Pancreas (tissue), 10 donors: ENCODE measurements at regions not wholly inside any gene's neighbourhood (a gene's known extent, or its start where the extent isn't known, plus 50 kb on each side); places are given as distances from the start of the nearest gene placed in this dataset.

Experiments
- ATAC-seq, 4 donors: fragments of 200-7000 bp; cut with Tn5 transposase; one replicate each; pipeline versions ENCODE4 v1.8.0 to v1.9.1; 2020; ENCODE audit warnings: mild to moderate bottlenecking in 4 of 4, moderate library complexity in 4 of 4
- DNase-seq, 6 donors: peaks; one replicate each; pipeline ENCODE4 v3.0.0-alpha.2; 2020
- FAIRE-seq: peaks from 2 replicates; lab custom pipeline; 2012; peaks lifted over from hg19 to GRCh38; lab: Jason Lieb, UNC
- H3K27ac ChIP-seq, 4 donors: fragments of 200-600 bp; sonication (generic); 1 replicate in 3 of 4; 2 replicates in 1 of 4; pipeline versions ENCODE4 v1.5.0 to v1.8.0; 2020
- H3K27me3 ChIP-seq, 4 donors: fragments of 200-600 bp; one replicate each; pipeline ENCODE4 v1.8.0; 2021
- H3K36me3 ChIP-seq, 3 donors: fragments of 200-600 bp; sonication (generic) in 1 of 3; one replicate each; pipeline versions ENCODE4 v1.5.0 to v1.8.0; 2020 to 2021
- H3K4me1 ChIP-seq, 3 donors: fragments of 200-600 bp; one replicate each; pipeline ENCODE4 v1.8.0; 2021
- H3K4me3 ChIP-seq, 4 donors: fragments of 200-600 bp; sonication (generic) in 2 of 4; one replicate each; pipeline versions ENCODE4 v1.5.0 to v1.8.0; 2020 to 2021
- H3K9me3 ChIP-seq, 4 donors: fragments of 200-600 bp; one replicate each; pipeline ENCODE4 v1.8.0; 2021
- CTCF ChIP-seq, 4 donors: fragments of 200-600 bp; sonication (generic) in 3 of 4; IDR thresholded peaks; one replicate each; pipeline versions ENCODE4 v1.5.0 to v1.8.0; 2021; ENCODE audit warnings: antibody characterized with exemption in 4 of 4
- WGBS, 2 donors: extraction: QIAGEN DNeasy Blood & Tissue Kit; methylation state at CpG; one replicate each; pipeline ENCODE4 v1.1.7; 2013; 5-methylcytosine and 5-hydroxymethylcytosine counted together
- intact Hi-C, 3 donors: fragments of 100-400 bp; cut with DNase I; formaldehyde crosslinking; loops; one replicate each; pipeline versions ENCODE4 v1.11.1 to v1.14.2; 2022
- donor health status: healthy with polysubstance abuse.
- donor health status: DM: no; HTN: no; CAD: no; lungs with moderate emphysema.
- donor health status: DM: no; HTN: no; CAD: no.
- donor health status: control.
- donor health status: control.
- donor health status: Bipolar disorder and iron deficiency.
- donor health status: DM: yes; HTN: yes; CAD: no.
- donor health status: DM: no; HTN: no; CAD: no.
- donor health status: DM: no; HTN: no; CAD: no.
- donor health status: DM: yes; HTN: yes; CAD: no.

DNA sequence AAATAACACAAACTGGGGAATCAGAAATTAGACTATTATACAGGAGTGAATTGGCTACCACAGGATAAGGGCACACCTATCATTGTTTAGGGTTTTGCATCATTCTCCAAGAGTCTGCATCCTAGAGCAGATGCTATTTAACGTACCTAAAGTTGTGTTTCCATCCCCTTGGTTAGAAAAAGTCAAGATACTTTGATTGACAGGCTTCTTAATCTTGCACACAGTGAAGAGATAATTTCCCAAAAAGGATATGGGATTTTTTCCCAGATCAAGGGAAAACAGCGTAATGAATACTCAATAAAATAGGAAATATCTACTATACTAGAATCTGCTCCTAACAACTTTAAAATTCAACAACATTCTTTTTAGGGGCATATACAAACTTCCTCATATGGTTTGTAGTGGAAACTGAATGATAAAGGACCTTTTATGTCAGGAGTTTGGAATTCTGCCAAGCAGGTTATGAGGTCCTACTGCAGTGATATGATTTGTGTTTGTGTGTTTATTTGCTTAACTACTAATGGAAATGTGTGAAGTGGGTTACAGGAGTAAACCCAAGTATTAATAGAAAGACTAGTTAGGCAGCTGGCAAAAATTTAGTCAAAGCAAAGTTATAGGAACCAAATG is 124.1 kb upstream of the MME start:
- 72 to 82% methylated on average over 2 of the region's 2 CpGs for WGBS, 2 donors
- intact Hi-C loops: no loop called here
- no peak for DNase-seq

GRCh38 chr3:154954757-154955156 is 125.4 kb upstream of the MME start:
- TF ChIP-seq CTCF (IDR thresholded peaks at IDR 0.05): no peak
- 27 to 47% methylated on average over 1 of the region's 1 CpG for WGBS, 2 donors
- intact Hi-C loops: no loop called here
- Histone ChIP-seq H3K36me3 (no peaks in the 10 kb centered on the region), H3K4me1 (no peaks in the 10 kb centered on the region), H3K9me3 (no peaks in the 10 kb centered on the region), H3K27ac (no peak overlapping the region), H3K4me3 (no peak overlapping the region), H3K27me3 (no peaks in the 10 kb centered on the region)
- DNase-seq (no peak), ATAC-seq (no peak), FAIRE-seq (no peak)

More for the DNA sequence above, 124.1 kb upstream of the MME start:
- FAIRE-seq (no peak), ATAC-seq (no peak)
- no peak for TF ChIP-seq CTCF (IDR thresholded peaks at IDR 0.05)
- no peaks in the 10 kb centered on the region for H3K4me1 ChIP-seq
- H3K27me3 ChIP-seq: no peaks in the 10 kb centered on the region
- no peak overlapping the region for H3K27ac ChIP-seq
- H3K9me3 ChIP-seq: no peaks in the 10 kb centered on the region
- H3K4me3 ChIP-seq: no peak overlapping the region
- no peaks in the 10 kb centered on the region for H3K36me3 ChIP-seq

DNA sequence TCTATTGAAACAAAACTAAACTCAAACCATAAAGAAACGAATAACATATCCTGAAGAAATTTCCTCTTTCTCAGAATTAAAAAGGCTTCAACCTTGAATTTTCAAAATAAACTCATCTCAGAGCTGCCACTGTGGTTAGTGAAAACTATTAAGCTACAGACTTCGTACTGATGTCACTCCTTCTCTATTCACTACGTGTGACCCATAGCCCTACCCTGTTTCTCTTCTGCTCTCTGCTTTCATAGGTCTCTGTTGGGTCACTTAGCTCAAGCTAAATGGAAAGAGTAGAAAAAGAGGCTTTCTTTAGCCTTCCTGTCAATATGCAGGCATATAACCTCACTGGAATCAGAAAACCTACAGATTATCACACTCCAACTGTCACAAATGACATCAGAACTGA is 126.6 kb upstream of the MME start:
- WGBS, 2 donors: 56 to 59% methylated on average over 3 of the region's 3 CpGs
- Histone ChIP-seq H3K36me3 (no peaks in the 10 kb centered on the region), H3K27ac (no peak overlapping the region), H3K27me3 (no peaks in the 10 kb centered on the region), H3K9me3 (no peaks in the 10 kb centered on the region), H3K4me3 (no peak overlapping the region), H3K4me1 (no peaks in the 10 kb centered on the region)
- no peak for TF ChIP-seq CTCF (IDR thresholded peaks at IDR 0.05)
- FAIRE-seq (no peak), DNase-seq (no peak), ATAC-seq (no peak)
- intact Hi-C loops: no loop called here

- ATAC-seq (no peak), FAIRE-seq (no peak), DNase-seq (no peak)
- no peaks in the 10 kb centered on the region for H3K27me3 ChIP-seq
- H3K4me3 ChIP-seq: no peak overlapping the region
- no peaks in the 10 kb centered on the region for H3K9me3 ChIP-seq
- no peaks in the 10 kb centered on the region for H3K4me1 ChIP-seq
- 83 to 88% methylated on average over 6 of the region's 6 CpGs for WGBS, 2 donors
- H3K36me3 ChIP-seq: no peaks in the 10 kb centered on the region
- no peak for TF ChIP-seq CTCF (IDR thresholded peaks at IDR 0.05)
- intact Hi-C loops: no loop called here
- H3K27ac ChIP-seq: no peak overlapping the region
Observed at GRCh38 chr3:154952553-154952952, 127.6 kb upstream of the MME start.

DNA sequence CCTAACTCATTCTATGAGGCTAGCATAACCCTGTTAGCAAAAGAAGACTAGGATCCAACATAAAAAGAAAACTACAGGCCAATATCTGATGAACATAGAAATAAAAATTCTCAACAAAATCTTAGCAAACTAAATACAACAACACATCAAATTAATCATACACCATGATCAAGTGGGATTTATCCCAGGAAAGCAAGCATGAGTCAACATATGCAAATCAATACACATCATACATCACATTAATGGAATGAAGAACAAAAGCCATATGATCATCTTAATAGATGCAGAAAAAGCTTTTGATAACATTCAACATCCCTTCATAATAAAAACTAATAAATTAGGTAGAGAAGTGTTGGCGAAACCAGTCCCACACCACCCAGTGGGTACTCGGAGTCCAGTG is 136.1 kb upstream of the MME start:
- no peaks in the 10 kb centered on the region for H3K36me3 ChIP-seq
- no peaks in the 10 kb centered on the region for H3K27me3 ChIP-seq
- WGBS, 2 donors: 65 to 88% methylated on average over 2 of the region's 2 CpGs
- no peaks in the 10 kb centered on the region for H3K4me1 ChIP-seq
- no peak for TF ChIP-seq CTCF (IDR thresholded peaks at IDR 0.05)
- intact Hi-C loops: no loop called here
- H3K27ac ChIP-seq: no peak overlapping the region
- FAIRE-seq (no peak), ATAC-seq (no peak), DNase-seq (no peak)
- H3K4me3 ChIP-seq: no peak overlapping the region
- H3K9me3 ChIP-seq: no peaks in the 10 kb centered on the region
